ENCODE measurements at regions not wholly inside any gene's neighbourhood (a gene's known extent, or its start where the extent isn't known, plus 50 kb on each side); places are given as distances from the start of the nearest gene placed in this dataset.

- no peak for DNase-seq
Measured at GRCh38 chr3:162213956-162214355, 717.3 kb downstream of the OTOL1 start.

DNA sequence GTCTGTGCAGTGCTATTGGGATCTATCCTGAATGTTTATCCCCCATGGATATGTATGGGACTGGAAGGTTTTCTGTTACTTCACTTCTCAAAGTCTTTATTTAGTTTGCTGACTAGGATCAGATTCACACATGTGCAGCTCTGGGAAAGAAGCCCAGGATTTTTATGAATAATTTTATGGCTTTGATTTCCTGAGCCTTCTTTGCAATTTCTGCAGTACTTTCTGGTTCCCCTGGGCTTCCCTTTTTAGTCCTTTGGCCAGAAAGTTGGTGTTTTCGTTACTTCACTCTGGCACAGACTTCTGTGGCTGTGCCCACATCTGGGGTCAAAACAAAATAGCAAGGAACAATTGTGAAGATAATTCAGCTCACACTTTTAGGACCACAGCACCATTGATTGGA lies 721.0 kb downstream of the OTOL1 start:
- no peak for DNase-seq

DNA sequence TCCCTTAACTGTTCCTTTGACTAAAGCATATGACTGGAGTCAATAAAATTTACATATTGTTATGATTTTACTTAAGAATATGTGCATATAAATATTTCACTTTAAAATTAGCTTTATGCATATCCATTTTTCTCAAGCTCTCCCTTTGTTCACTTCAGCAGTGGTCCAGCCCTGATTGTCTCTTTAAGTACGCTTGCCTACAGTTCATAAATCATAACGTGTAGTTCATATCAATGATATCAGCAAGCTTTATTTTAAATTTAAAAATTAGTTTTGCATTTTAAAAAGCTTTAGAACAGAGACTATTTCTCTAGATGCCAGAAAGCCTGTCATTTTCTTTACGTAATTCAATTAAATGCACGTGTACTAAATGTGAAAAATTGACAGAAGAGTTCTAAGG lies 721.9 kb downstream of the OTOL1 start:
- no peak for DNase-seq

- no peak for DNase-seq
Measured at GRCh38 chr3:162224746-162225145, 728.1 kb downstream of the OTOL1 start.

DNA sequence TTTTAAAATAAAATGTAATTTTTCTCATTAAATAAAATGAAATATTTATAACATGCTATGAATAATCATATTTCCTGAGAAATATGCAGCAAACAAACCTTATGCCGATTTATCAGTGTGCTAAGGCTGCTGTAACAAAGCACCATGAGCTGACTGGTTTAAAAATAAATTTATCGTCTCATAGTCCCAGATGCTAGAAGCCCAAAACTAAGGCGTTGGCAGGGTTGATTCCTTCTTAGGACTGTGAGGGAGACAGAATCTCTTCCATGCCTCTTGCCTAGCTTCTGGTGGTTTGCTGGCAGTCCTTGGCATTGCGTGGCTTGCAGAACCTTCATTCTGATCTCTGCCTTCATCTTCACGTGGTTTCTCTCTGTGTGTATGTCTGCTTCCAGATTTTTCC lies 740.3 kb downstream of the OTOL1 start:
- no peak for DNase-seq

GRCh38 chr3:162250782-162251181 lies 754.2 kb downstream of the OTOL1 start:
- no peak for DNase-seq

GRCh38 chr3:162262129-162262528 lies 765.5 kb downstream of the OTOL1 start:
- DNase-seq, result no peak

DNA sequence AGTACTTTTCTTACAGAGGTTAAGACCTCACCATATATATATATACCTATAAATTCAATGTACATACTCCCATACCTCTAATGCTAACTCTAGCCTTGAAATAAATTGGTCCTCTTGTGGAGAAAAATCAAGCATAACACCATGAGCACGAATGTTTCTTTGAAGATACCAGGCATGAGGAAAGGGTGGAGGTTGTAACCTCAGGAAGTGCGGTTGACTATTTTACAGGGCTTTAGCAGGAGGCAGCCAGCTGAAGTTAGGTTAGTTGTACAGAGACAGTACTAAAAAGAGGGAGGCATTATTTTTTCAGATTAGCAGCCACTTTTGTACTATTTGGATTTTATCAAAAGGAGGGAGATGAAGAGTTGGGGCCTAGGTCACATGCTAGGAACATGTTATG lies 767.0 kb downstream of the OTOL1 start:
- no peak for DNase-seq

DNA sequence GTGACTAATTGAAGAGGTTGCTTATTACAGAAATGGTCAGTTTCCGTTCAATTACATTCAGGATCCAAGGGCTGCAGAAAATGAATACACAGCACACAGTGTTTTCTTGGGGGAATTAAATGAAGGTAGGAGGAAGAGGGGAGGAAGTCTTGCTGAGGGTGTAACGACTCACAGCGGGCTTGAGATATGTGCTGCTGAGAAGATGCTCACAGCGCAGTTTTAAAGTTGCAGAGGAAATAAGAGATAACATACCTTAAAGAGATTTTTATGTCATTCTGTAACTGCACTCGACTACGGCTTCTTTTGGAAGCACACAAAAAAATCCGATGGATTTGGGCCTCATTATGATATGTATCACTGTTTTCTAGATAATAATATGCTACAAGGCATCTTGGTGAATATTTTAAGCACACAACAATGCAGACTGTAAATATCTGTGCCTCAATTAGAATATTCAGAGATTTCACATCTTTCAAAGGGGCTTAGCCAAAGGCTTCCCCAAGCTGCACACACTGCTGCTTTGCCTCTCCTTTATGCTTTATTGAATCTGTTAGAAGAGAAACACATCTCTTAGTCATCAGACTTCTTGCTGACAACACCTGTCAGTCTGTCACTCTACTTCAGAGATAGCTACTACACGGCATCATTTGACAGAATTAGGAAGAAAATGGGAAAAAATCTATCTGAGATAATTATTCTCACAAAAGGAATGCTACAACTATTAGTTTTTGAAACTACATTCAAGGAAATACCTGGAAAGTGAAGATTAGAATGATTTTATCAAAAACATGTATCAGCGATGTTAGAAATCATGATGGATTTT lies 773.2 kb downstream of the OTOL1 start:
- no peak for DNase-seq

DNA sequence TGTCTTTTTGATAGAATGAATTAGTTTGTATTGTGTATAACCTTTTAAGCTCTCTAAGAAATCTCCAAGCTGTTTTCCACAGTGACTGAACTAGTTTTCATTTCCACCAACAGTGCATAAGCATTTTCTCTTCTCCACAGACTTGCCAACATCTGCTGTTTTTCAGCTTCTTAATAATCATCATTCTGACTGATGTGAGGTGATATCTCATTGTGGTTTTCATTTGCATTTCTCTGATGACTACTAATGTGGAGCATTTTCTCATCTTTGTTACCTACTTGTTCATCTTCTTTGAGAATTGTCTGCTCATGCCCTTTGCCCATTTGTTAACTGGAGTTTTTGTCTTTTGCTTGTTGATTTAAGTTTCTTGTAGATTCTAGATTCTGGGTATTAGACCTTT lies 777.5 kb downstream of the OTOL1 start:
- DNase-seq, result no peak

DNA sequence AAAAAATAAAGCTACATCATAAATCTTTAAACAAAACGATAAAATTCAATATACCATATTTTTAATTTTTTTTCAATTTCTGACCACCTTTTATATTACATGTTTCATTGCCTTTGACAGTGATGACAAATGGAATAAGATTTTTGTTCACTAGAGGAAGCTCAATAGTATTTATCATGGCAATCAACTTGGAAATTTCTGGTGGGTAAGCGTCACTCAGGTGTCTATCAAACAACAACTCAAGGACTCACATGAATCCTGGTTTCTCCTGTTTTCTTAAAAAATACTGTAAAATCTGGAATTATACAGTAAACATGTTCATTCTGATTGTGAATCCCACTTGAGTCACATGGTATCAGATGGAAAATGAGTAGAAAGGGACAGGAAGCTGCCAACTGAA lies 782.2 kb downstream of the OTOL1 start:
- DNase-seq, result no peak

GRCh38 chr3:162285259-162285658 lies 788.7 kb downstream of the OTOL1 start:
- no peak for DNase-seq

GRCh38 chr3:162287600-162287999 lies 791.0 kb downstream of the OTOL1 start:
- DNase-seq, result no peak

- DNase-seq, result no peak
Measured at GRCh38 chr3:162292409-162292808, 795.8 kb downstream of the OTOL1 start.

DNA sequence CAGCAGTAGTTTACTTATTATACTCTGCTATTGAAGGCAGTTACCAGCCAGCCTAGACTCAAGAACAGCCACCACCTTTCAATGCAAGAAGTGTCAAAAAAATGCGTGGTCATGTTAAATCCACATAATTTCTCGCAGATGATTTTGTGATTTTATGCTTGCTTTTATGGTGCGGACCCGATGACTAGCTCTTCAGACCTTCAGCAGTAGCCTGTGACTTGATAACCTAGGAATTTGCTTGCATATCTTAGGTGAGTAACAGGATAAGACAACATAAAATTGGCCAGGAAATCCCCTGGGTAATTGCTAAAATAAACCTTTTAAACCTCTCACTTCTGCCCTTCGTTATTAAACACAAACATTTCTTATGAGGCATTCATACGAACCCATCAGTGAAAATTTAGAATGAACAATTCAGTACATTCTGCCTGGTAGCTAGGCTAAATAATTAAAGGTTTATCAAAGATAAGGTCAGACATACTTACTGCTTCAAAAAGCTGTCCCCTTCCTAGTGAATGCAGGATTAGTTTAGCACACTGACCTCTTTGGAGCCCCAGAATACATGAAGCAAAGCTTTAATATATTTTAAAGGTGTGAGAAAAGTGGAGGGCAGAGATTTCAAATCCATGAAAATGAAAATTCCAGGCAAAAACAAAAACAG lies 798.8 kb downstream of the OTOL1 start:
- DNase-seq, result no peak

GRCh38 chr3:162302983-162303624 lies 806.5 kb downstream of the OTOL1 start:
- DNase-seq, result no peak

GRCh38 chr3:162317046-162317445 lies 820.4 kb downstream of the OTOL1 start:
- no peak for DNase-seq

- DNase-seq, result no peak
Measured at GRCh38 chr3:162328649-162329048, 832.0 kb downstream of the OTOL1 start.

- DNase-seq, result no peak
Measured at GRCh38 chr3:162329514-162329913, 832.9 kb downstream of the OTOL1 start.

GRCh38 chr3:162332344-162332743 lies 835.7 kb downstream of the OTOL1 start:
- no peak for DNase-seq

GRCh38 chr3:162334537-162334936 lies 837.9 kb downstream of the OTOL1 start:
- DNase-seq, result no peak

GRCh38 chr3:162337630-162338029 lies 841.0 kb downstream of the OTOL1 start:
- no peak for DNase-seq

- DNase-seq, result no peak
Measured at GRCh38 chr3:162338514-162338913, 841.9 kb downstream of the OTOL1 start.

- no peak for DNase-seq
Measured at GRCh38 chr3:162348912-162349311, 852.3 kb downstream of the OTOL1 start.
